ENCODE measurements at regions not wholly inside any gene's neighbourhood (a gene's known extent, or its start where the extent isn't known, plus 50 kb on each side); places are given as distances from the start of the nearest gene placed in this dataset.

GRCh38 chr11:98940913-98941312 lies 79.8 kb upstream of the CNTN5 start:
- no peak overlapping the region for H3K27ac ChIP-seq
- DNase-seq (ENCODE audit: low spot score) = peak; percentile 17
- no peak for TF ChIP-seq CTCF (conservative IDR thresholded peaks at IDR 0.05; ENCODE audit: low read depth)
- ChIA-PET POLR2A (ENCODE audit: low non-redundant PET) (no interaction called here), CTCF (interaction anchor here (0.6 kb wide), 1 partner anchor 274 kb away, joined by 5 read pairs; no protein-coding TSS in a partner anchor)

DNA sequence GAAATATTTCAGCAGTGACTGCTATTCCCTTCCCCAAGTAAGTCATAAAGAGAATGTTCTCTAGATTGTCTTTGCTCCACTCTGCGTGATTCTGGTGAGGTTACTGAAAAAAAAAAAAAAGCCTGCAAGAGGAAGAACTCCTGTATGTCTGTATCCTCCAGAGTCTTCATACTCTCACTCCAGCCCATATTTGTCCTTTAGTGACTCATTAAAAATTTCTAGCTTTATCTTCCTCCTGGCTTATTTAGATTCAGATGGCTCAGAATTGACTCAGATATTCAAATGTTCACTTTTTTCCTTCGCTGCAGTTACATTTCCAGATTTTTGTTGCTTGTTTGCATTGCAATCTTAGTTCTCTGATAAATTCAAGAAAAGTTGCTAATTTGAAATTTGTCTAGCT lies 76.3 kb upstream of the CNTN5 start:
- DNase-seq (ENCODE audit: low spot score) = no peak

GRCh38 chr11:98952107-98952506 lies 68.6 kb upstream of the CNTN5 start:
- TF ChIP-seq CTCF (conservative IDR thresholded peaks at IDR 0.05; ENCODE audit: low read depth) = no peak
- ChIA-PET POLR2A (ENCODE audit: low non-redundant PET) (interaction anchor here (0.7 kb wide), 1 partner anchor 416 kb away, joined by 5 read pairs; no protein-coding TSS in a partner anchor), CTCF (interaction anchor here (0.5 kb wide), 1 partner anchor 1315 kb away, joined by 5 read pairs; no protein-coding TSS in a partner anchor)
- no peak for DNase-seq (ENCODE audit: low spot score)
- no peak overlapping the region for H3K27ac ChIP-seq

More for the DNA sequence above, 76.3 kb upstream of the CNTN5 start:
- ChIA-PET CTCF (no interaction called here), POLR2A (ENCODE audit: low non-redundant PET) (no interaction called here)
- no peak for TF ChIP-seq CTCF (conservative IDR thresholded peaks at IDR 0.05; ENCODE audit: low read depth)
- H3K27ac ChIP-seq = no peak overlapping the region

DNA sequence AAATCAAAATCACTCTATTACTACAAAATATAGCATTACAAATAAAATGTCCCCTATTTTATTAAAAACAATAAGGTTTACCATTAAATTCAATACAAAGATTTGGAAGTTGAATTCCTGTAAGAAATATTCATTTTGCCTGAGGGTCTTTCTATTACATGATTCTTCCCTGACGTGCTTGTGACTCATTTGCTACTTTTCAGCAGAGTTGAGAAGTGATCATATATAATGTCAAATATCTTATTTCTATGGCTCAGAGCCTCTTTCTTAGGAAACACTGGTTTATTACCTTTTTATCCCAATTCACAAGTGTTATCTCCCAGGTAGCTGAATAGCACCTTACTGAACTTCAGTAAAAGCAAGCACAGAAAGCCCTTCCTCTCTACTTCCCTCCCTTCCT lies 65.2 kb upstream of the CNTN5 start:
- no peak for DNase-seq (ENCODE audit: low spot score)
- no peak overlapping the region for H3K27ac ChIP-seq
- POLR2A ChIA-PET (ENCODE audit: low non-redundant PET) = no interaction called here
- CTCF ChIA-PET = no interaction called here
- TF ChIP-seq CTCF (conservative IDR thresholded peaks at IDR 0.05; ENCODE audit: low read depth) = no peak

- no peak overlapping the region for H3K27ac ChIP-seq
- POLR2A ChIA-PET (ENCODE audit: low non-redundant PET) = no interaction called here
- TF ChIP-seq CTCF (conservative IDR thresholded peaks at IDR 0.05; ENCODE audit: low read depth) = no peak
- no peak for DNase-seq (ENCODE audit: low spot score)
- CTCF ChIA-PET = no interaction called here
Observed at GRCh38 chr11:98964146-98964545, 56.6 kb upstream of the CNTN5 start.

DNA sequence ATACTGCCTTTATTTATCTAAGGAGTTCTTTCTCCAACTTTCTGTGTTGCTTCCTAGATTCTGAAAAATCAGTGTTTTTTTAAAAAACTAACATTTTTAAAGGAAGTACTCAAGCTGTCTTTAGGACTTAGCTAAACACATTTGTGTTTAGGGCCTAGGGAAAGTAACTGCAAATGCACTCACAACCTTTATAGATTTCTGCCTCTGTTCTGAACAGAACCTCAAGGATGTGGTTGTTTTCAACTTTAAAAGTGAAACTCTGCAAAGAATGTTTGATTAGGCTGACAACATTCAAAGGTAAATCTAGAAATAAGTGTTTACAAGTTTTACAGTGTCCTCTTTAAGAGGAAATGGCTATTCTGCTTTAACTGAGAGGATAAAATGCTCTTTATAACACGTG lies 55.4 kb upstream of the CNTN5 start:
- no peak for DNase-seq (ENCODE audit: low spot score)
- POLR2A ChIA-PET (ENCODE audit: low non-redundant PET) = no interaction called here
- CTCF ChIA-PET = interaction anchor here (0.5 kb wide), 1 partner anchor 65 kb away, joined by 6 read pairs; no protein-coding TSS in a partner anchor
- H3K27ac ChIP-seq = no peak overlapping the region
- no peak for TF ChIP-seq CTCF (conservative IDR thresholded peaks at IDR 0.05; ENCODE audit: low read depth)

DNA sequence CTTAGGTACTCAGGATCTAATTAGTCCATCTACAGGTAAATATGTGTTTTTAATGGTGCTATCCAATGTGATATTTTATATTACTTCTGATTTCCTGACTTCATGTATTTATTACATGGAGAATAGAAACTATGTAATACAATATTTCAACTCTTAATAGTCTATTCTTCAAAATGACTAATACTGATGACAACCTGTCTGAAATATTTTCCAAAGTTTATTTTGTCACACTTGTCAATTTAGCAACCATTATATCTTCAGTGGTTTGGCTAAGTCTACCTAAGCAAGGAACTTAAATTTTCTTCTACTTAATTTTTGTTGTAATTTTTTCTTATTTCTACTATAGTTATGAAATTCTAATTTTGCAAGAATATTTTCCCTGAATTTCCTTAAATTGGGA lies 55.0 kb upstream of the CNTN5 start:
- DNase-seq (ENCODE audit: low spot score) = no peak

More for the DNA sequence above, 55.0 kb upstream of the CNTN5 start:
- TF ChIP-seq CTCF (conservative IDR thresholded peaks at IDR 0.05; ENCODE audit: low read depth) = no peak
- POLR2A ChIA-PET (ENCODE audit: low non-redundant PET) = no interaction called here
- CTCF ChIA-PET = interaction anchor here (0.6 kb wide), 1 partner anchor 9 kb away, joined by 3 read pairs; no protein-coding TSS in a partner anchor
- no peak overlapping the region for H3K27ac ChIP-seq

Measured in RWPE1 (cell line).